ENCODE measurements at regions not wholly inside any gene's neighbourhood (a gene's known extent, or its start where the extent isn't known, plus 50 kb on each side); places are given as distances from the start of the nearest gene placed in this dataset.
"Not testable (repeated sequence)": the region's sequence is repeated elsewhere in the genome, so short reads cannot be mapped to it uniquely, and the experiment has no call there.

- DNase-seq (ENCODE audit: low read depth, low spot score), result no peak
- in situ Hi-C loops (cut with HindIII; ENCODE audit: low pct_unique_long_range_greater_than_20kb, low sequenced_read_pairs), result no loop called here
Measured at GRCh38 chr6:134389658-134390057, 71.7 kb upstream of the SGK1 start.

GRCh38 chr6:134389129-134389528 is 71.2 kb upstream of the SGK1 start:
- in situ Hi-C loops (cut with HindIII; ENCODE audit: low pct_unique_long_range_greater_than_20kb, low sequenced_read_pairs), result no loop called here
- DNase-seq (ENCODE audit: low read depth, low spot score), result no peak

DNA sequence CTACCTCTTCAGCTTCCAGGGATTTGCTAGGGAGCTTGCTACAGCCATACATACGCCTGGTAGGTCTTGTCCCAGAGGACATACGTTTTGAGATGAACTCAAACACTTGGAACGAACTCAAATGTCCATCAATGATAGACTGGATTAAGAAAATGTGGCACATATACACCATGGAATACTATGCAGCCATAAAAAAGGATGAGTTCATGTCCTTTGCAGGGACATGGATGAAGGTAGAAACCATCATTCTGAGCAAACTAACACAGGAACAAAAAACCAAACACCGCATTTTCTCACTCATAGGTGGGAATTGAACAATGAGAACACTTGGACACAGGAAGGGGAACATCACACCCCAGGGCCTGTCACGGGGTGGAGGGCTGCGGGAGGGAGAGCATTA is 68.6 kb upstream of the SGK1 start:
- DNase-seq (ENCODE audit: low read depth, low spot score); in situ Hi-C loops (cut with HindIII; ENCODE audit: low pct_unique_long_range_greater_than_20kb, low sequenced_read_pairs): not testable (repeated sequence)

GRCh38 chr6:134381959-134382358 is 64.0 kb upstream of the SGK1 start:
- DNase-seq (ENCODE audit: low read depth, low spot score), result no peak
- in situ Hi-C loops (cut with HindIII; ENCODE audit: low pct_unique_long_range_greater_than_20kb, low sequenced_read_pairs), result no loop called here

DNA sequence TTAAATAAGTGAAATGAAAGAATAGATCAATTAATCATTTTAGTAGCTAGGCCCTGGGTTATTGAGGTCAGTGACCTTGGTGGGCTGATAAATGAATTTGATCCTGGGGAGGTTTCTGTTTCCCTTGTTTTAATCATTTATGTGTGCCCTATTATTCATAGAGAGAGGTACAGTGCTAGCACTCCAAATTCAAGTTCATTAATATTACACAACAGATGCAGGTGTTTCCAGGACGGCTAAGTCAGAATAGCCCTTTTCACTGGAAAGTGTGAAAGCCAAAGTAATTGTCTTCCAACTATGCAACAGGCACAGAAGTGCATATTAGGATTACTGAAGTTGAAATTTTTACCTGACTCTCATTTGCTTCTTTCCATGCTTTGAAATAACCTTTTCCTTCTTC is 61.7 kb upstream of the SGK1 start:
- DNase-seq (ENCODE audit: low read depth, low spot score), result no peak
- in situ Hi-C loops (cut with HindIII; ENCODE audit: low pct_unique_long_range_greater_than_20kb, low sequenced_read_pairs), result no loop called here

- in situ Hi-C loops (cut with HindIII; ENCODE audit: low pct_unique_long_range_greater_than_20kb, low sequenced_read_pairs), result no loop called here
- DNase-seq (ENCODE audit: low read depth, low spot score), result no peak
Measured at GRCh38 chr6:134379076-134379475, 61.2 kb upstream of the SGK1 start.

DNA sequence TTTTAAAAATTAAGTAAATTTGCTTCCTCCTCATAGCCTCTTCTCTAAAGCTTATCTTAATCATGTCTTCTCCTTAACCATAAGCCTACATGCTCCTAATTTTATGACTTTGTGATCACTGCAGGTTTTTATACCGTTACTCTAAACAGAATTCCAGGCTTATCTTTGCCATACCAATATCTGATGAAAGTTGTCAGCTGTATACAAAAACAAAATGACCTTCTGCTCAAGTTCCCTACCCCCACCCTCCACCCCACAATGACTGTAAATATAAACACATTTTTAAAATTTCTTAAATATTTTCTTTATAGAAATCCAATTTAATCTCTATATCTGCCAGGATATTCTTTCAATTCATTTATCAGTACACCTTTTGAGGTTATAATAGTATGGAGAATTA is 60.5 kb upstream of the SGK1 start:
- in situ Hi-C loops (cut with HindIII; ENCODE audit: low pct_unique_long_range_greater_than_20kb, low sequenced_read_pairs), result no loop called here
- DNase-seq (ENCODE audit: low read depth, low spot score), result no peak

GRCh38 chr6:134376785-134377184 is 58.9 kb upstream of the SGK1 start:
- DNase-seq (ENCODE audit: low read depth, low spot score), result no peak
- in situ Hi-C loops (cut with HindIII; ENCODE audit: low pct_unique_long_range_greater_than_20kb, low sequenced_read_pairs), result no loop called here

DNA sequence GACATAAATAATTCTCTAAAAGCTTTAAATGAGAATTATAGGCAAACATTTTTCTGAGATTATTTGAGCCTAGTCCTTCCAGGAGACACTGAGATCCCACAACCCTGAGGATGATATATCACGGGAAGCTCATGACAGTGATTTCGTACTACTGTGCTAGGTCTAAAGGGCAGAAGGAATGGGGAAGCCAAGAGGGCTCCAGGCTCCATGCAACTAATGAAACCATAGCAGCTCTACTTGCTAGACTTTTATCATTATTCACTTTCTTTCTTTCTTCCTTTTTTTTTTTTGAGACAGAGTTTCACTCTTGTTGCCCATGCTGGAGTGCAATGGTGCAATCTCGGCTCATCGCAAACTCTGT is 57.3 kb upstream of the SGK1 start:
- in situ Hi-C loops (cut with HindIII; ENCODE audit: low pct_unique_long_range_greater_than_20kb, low sequenced_read_pairs), result no loop called here

GRCh38 chr6:134374491-134375219 is 56.7 kb upstream of the SGK1 start:
- no peak for DNase-seq (ENCODE audit: low read depth, low spot score)
- in situ Hi-C loops (cut with HindIII; ENCODE audit: low pct_unique_long_range_greater_than_20kb, low sequenced_read_pairs), result no loop called here

More for the DNA sequence above, 57.3 kb upstream of the SGK1 start:
- no peak for DNase-seq (ENCODE audit: low read depth, low spot score)

DNA sequence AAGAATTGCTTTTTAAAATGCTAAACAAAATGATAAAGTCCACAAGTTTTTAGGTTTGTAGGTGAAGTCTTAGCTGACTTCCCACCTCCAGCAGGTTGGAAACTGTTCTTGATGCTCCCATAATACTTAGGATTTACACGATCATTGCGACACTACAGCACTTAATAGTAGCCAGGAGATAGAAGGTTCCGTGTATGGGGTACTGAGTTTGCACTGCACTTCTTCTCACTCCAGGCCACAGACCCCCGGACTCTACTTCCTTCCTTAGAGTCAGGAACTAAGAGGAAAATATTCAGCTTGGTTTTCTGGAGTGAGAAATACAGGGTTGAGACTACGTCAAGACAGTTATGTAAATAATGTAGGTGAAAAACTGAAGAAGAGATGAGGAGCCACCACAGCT is 56.1 kb upstream of the SGK1 start:
- in situ Hi-C loops (cut with HindIII; ENCODE audit: low pct_unique_long_range_greater_than_20kb, low sequenced_read_pairs), result no loop called here
- DNase-seq (ENCODE audit: low read depth, low spot score), result no peak

- DNase-seq (ENCODE audit: low read depth, low spot score), result peak; percentile 34
- in situ Hi-C loops (cut with HindIII; ENCODE audit: low pct_unique_long_range_greater_than_20kb, low sequenced_read_pairs), result no loop called here
Measured at GRCh38 chr6:134373282-134373922, 55.5 kb upstream of the SGK1 start.

DNA sequence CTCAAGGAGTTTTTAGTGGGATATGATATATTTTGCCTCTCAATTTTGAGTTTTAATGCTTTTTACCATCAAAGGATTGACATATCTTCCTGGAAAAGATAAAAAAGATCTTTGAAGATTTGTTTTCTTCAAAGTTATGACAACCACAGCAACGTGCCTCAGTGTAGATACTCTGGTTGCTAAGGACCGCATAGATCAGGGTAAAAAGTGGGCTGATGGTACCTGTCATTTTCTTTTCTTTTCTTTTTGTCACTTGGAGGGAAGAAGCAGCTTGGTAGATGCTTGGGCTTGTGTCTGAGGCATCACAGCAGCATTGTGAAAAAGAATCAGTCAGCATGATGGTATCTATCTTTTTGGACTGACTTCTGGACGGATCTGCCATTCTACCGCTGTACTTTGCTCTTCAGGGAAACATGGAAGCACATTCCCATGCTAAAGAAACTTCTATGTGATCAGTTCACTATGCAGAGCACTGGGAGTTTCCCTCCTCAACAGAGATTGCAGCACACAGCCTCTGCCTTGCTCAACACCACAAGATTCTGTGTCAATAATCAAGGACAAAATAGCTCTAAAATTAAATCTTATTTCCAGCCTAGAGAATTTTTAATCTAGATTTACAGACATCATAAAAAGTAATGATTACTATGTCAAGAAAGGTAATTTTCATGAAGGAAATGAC is 54.8 kb upstream of the SGK1 start:
- no peak for DNase-seq (ENCODE audit: low read depth, low spot score)

DNA sequence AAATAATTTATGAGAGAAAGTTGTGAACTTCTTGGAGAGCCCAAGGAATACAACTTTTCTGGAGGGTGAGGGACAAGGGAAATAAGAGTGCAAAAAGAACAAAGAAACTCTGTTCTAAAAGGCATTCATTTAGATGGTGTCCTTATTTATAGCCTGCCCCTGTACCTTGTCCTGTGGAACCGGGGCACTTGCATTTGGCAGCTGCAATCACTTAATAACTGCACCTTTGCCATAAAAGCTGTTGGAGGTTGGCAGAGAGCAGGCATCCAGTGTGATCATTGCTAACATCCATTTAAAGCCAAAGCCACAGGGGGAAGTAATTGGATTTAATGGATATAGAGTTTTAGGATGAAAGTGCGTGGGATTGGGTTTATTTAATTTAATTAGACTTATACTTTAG is 50.8 kb upstream of the SGK1 start:
- no peak for DNase-seq (ENCODE audit: low read depth, low spot score)
- in situ Hi-C loops (cut with HindIII; ENCODE audit: low pct_unique_long_range_greater_than_20kb, low sequenced_read_pairs), result no loop called here

More for the DNA sequence above, 54.8 kb upstream of the SGK1 start:
- in situ Hi-C loops (cut with HindIII; ENCODE audit: low pct_unique_long_range_greater_than_20kb, low sequenced_read_pairs), result no loop called here

Data from SK-MEL-5 (cell line).